NCI-H524 (cell line): ENCODE measurements at regions not wholly inside any gene's neighbourhood (a gene's known extent, or its start where the extent isn't known, plus 50 kb on each side); places are given as distances from the start of the nearest gene placed in this dataset.

Source experiments
- DNase-seq, 2 experiments: peaks; one replicate each; lab custom pipeline; 2025; lab: John Stamatoyannopoulos, UW

DNA sequence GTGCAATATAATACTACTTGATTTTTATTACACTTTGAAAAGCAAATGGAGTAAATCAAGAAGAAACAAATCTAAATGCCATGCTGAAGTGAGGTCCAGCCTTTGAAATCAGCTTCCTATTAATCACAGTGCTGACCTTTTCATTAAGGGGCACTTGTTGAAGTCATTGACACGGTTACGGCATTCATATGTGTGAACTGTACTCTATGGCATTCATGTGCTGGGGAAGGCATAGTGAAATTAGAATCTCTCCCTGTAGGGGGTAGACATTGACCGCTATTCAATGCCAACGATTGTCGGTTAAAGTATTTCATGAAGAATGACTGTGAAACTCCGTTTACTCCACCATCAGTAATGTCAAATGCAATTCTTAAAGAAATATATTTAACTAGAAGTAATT is 296.1 kb upstream of the SEMA3A start:
- DNase-seq: no peak

DNA sequence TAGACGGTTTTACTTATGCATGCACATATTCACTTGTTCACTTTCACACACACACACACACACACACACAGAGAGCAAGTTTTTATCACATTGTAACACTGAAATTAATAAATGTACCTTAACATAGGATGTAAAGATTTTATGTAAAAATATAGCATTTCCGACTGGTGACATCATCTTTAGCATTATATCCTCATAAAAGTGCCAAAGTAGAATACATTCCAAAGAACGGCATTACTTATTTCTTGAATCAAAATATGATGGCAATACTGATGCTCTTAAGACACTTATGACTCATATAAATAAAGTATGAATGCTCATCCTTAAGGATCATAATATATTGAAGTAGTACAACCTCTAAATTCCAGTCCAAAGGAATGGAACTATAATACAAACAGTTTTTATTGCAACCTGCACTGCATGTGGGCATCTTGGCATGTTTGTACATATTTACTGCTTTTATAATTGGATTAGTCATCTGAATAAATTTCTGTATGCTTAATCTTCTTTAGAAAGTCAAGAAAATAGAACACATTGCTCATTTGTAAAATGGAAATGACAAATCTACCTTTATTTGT is 290.0 kb upstream of the SEMA3A start:
- DNase-seq: no peak

DNA sequence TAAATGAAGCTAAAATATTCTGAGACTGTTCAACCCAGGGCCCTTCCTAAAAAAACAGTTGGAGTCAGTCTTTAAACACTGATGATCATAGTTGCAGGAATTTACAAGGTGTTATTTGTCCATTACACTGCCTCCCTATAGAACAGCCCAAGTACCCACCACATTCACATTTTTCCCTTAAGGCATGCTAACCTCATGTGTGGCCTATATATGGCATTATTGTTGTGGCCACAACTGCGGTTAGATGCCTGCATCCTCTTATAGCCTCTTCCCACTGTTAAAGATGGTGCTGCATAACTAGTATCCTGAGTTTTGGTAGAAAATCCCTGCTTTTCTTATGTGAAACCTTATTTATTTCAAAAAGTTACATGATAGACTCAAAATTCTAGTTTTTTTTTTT is 287.9 kb upstream of the SEMA3A start:
- DNase-seq: no peak

DNA sequence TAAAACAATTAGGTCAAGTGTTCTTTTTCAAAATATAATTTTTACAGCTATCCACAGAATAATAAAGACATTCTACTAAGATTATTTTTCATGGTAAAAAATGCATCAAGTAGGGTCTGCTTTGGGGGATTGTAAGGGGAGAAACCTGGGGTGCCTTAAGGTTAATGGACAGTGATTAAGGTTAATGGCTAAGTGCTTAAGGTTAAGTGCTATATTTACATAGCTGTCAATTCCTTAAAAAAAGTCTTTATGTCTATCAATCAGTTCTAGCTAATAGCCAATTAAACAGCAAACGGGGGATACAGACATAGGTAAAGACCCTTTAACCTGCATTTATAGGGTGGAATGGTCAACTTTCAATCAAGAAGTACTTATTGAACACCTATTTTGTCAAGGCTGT is 284.5 kb upstream of the SEMA3A start:
- no peak for DNase-seq

DNA sequence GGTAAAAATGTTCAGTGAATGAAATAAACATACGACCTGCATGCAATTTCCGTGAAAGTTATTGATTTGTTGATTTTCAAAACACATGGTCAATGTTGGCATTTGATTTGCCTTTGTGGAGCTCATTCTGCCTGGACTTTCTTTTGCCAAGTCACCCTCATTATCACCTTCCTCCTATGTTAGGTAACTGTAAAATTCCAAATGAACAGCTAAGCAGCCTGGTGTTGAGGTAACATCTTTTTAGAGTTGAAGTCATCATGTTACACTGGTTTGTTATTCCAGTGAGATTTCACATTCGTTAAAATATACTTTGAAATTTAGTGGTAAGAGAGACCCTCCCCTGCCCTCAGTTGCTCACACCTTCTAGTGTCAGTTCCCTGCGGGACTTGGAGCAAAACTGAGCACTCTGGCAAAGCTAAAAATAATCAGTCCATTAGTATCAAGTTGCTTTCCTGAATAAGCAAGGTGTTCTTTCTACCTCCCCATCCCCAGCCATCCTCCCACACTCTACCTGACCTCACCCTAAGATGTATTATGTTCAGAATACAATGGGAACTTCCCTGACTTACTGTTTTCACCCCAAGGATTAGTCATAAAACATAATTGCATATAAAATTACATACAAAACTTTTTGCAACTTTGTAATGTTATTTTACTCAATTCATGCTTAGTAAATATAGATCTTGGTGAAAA is 283.3 kb upstream of the SEMA3A start:
- no peak for DNase-seq

DNA sequence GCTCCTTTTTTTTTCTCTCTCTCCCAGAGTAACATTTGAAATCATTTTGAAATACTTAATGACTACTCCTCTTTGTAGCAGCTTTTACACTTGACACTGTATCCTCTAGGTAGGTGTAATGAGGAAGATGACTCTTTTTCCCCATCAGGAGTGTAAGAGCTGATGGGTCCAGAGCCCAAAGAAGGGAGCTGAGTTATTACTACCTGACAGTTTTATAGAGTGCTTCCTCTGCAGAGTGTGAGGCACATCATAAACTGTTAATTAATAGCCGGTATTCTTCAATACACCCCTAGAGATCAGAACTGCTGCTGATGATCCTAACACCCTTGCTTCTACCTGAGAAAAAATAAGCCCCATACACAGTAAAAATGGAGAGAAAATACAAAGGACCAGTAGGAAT is 279.8 kb upstream of the SEMA3A start:
- DNase-seq: no peak

DNA sequence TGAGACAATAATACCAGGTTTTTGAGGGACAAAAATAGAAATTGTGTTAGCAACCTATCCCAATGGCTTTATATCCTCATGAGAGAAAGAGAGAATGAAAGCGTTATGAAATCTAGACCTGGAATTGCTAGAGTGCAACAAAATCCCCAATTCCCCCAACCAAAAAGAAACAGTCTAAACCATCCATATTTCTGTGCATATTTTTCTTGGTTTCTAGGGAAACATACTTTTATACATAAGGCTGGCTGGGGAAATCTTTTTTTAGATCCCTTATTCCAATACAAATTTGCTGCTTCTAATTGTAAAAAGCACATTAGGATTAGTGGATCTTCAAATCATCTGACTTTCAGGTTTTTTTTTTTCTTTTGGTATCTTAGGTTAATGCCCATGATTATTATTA is 277.0 kb upstream of the SEMA3A start:
- DNase-seq: no peak

DNA sequence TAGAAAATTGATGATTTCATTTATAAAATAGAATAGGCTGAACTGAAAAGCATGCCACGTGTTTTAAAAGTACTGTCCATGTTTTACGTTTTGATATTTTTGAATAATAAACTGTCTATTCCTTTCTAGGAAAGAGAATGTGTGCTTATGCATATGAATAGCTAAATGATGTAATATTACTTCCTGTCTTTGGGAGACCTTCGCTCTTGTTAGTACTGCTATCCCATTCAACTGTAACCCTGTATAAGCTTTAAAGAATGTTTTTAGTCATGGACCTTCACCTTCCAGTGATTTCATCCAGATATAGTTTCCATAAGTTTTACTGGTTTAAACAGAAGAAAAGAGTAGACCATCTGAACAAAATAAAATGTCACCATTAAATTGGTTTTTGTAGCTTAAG is 274.4 kb upstream of the SEMA3A start:
- no peak for DNase-seq

DNA sequence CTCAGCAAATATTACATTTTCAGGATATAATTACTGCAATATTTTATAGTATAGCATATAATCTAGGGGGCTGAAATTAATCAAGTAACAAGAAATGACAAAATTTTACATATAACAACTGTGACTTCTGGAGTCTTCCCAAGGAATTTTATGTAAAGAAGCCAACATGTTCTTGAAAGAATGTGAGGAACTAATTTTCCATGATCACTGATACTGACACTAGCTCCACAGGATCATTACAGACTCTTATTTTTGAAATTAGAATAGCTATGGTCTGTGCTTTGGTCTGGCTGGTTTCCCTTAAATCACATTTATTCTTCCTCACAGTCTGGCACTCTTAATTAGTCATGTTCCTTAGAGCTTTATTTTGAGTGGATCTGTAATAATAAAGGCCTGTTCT is 267.7 kb upstream of the SEMA3A start:
- no peak for DNase-seq

DNA sequence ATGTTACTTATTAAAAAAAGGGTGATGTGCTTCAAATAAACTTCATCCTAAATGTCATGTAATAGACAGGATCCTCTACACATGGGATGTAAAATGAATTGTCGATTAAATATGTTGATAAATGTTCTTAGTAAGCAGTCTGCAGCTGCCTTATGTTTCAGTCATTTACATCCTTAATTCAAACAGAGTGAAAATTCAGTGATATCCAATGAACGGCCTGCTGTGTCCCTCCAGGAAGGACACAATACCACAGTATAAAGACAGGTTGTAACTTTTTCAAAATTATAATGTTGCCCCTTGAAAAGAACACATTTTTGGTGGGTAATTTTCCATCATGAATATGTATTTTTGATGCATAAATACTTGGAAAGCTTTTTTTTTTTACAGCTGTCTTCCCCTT is 266.5 kb upstream of the SEMA3A start:
- no peak for DNase-seq

DNA sequence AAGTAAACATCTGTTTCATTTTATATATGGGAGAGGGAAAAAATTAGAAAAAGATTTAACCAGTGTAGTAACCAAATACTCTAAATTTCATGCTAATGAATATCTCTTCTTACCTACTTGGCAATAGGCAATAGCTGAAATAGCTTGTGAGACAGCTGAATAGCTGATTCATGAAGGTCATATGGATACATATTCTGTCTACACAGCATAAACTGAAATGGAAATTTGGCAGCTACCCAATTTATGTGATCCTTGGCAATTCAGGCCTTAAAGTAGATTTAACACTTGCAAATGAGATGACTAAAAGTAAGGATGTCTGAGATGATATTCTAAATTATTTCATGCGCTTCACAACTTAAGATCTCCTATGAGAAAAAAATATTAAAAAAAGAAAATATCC is 261.2 kb upstream of the SEMA3A start:
- peak in 1 of 2 experiments; percentile 22 for DNase-seq

DNA sequence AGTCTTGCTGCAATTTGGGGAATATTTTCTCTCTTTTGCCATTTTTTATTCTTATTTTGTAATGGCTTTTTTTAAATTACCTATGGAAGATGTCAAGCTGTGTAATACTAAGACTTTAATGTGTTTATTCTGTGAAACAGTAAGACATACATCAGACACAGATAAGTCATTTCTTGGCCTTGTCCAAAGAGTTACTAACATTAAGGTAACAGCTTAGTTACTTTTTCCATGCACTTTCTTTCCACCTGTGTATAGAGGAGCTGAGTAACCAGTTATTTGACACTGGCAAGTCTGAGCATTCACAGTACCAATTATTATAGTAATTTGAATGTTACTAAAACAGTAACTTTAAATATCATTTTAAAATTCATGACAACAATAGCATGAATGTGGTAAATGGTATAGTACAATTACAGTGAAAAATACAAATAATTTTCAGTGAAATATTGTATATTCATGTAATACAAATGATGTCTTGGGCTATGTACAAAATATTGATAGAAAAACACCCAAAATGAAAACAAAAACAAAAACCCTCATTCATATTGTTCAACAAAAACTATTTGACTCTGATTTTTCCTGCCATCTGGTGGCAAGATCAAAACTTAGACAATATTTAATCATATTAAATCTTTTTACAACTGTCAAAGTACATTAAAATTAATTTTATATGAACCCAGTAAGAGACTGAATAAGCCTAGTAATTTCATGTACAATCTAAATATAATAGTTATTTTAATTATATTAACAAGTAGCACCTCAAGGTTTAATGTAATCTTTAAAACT is 259.8 kb upstream of the SEMA3A start:
- no peak for DNase-seq

DNA sequence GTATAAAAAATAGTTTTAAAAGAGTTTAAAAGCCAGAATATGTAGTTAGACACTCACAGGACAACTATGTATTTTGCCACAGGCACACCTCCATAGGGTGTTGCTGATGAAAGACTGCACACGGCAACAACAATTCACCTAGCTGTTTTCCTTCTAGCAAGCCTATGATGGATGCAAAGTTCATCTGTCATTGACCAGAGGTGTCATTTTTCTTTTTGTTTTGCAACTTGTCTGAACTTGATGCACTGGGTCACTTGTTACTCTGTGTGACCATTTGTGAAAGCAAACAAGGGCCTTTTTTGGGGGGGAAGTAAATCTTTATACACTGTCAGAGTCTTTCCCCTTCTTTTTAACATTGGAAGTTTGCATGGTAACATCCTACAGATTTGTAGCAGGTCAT is 258.0 kb upstream of the SEMA3A start:
- no peak for DNase-seq

DNA sequence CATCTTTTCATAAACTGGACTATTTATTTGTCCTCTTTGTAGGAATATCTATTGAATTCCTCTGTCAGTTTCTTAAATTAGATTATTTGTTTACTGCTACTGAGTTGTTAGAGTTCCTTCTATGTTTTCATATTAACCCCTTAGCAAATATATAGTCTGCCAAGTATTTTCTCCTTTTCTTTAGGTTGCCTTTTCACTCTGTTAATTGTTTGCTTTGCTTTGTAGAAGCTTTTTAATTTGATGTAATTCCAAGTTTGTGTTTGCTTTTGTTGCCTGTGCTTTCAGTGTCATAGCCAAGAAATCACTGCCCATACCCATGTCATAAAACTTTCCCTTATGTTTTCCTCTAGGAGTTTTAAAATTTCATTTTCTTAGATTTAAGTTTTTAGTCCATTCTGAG is 256.2 kb upstream of the SEMA3A start:
- DNase-seq: no peak

DNA sequence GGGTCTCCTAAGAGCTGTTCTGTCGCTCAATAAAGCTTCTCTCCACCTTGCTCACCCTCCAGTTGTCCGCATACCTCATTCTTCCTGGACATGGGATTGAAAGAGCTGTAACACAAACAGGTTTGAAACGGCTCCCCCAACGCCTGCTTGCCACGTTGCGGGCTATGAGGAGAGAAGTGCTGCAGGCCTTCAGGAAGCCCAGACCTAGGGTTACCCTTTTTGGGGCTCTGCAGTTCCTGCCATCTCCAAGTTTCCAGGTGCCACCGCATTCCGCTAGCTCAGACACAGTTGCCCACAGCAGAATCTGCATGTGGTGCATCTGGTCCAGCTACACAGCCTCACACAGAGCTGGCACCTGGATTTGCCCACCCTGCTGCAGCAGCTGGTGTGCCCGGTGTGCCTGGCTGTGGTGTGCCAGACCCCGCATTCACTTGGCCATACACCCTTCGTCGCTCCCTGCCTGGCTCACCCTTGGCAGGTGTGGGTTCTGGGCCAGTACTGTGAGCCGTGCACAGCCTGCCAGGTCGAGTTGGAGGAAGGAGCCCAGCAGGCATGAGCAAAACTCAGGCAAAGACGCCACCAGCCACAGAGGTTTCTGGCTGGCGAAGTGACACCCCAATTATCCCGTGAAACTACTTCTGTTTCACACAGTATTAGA is 253.2 kb upstream of the SEMA3A start:
- DNase-seq: no peak

DNA sequence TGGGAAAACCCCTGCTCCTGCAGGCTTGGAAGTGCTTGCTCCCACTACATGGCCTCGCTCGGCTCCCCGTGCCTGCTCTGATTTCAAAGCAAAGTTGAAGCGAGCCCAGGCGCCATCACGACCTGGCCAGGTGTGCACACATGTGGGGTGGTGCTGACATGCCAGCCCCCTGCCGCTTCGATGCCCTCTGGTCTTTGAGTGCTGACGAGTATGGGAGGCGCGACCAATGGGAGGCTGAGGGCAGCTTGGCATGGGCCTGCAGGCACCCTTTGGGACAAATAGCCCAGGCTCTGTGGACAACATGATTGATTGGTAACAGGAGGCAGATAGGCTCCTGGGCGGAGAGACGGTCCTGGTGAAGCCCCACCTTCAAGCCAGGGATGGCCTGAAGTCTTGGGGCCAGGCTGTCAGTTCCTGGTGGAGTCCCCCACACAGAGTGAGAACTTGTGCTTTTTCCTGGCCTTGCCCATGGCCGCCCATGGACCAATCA is 252.4 kb upstream of the SEMA3A start:
- no peak for DNase-seq

DNA sequence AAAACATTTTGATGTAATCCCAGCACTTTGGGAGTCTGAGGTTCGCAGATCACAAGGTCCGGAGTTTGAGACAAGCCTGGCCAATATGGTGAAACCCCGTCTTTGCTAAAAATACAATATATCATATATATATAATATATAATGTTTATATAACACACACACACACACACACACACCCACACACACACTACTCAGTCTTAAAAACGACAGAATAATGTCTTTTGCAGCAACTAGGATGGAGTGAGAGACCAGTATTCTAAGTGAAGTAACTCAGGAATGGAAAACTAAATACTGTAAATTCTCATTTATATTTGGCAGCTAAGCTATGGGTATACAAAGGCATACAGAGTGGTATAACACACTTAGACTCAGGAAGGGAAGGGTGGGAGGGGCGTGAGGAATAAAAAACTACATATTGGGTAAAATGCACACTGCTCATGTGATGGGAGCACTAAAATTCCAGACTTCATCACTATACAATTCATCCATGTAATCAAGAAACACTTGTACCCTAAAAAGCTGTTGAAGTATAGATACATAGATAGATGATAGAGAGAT is 231.2 kb upstream of the SEMA3A start:
- DNase-seq: no peak

DNA sequence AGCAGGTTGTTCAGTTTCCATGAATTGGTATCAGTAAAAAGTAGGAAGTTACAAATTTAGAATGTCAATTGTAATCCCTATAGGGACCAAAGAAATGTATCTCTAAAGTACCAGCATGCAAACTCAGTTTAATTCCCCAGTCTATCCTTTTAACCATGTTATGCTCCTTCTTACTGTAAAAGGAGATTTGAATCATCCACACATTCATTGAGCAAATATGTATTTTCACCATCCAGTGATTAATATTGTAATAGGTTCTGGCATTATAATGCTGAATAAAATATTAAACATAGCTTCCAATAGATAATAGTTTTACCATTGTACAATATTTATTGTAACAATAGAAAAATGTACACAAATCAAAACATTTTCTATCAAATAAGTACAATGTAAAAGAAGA is 228.2 kb upstream of the SEMA3A start:
- DNase-seq: no peak

DNA sequence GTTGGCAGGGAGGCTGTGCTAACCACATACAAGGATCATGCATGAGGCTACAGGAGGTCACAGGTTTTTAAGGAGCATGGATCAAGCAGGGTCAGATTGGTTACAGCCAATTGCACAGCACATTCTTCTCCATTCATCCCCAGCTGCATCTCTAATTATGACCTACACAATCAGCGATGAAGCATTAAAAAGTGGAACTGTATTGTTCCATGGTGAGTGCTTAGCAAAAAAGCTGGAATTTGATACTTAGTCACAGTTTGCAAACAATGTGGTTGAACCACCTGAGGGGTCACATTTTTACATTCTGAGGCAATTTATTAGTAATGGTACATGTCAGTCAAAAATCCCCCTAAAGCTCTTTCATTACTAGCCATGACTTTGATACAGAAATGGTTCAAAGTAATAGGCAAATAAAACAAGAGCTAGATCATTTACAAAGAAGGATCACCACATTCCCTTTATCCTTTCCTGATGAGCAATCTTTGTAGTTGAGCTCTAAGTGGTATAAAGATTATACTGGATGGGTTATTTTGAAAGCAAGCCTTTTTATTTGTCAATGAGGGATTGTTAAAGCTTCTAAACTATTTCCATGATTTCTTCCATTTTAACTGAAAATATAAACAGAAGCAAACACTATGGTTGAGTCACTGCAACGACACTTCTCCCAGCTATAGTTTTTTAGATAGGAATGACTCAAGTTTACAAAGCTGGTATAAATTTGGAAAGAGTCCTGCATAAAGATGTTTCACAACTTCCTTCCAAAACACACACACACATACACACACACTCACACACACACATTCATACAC is 217.8 kb upstream of the SEMA3A start:
- DNase-seq: no peak

DNA sequence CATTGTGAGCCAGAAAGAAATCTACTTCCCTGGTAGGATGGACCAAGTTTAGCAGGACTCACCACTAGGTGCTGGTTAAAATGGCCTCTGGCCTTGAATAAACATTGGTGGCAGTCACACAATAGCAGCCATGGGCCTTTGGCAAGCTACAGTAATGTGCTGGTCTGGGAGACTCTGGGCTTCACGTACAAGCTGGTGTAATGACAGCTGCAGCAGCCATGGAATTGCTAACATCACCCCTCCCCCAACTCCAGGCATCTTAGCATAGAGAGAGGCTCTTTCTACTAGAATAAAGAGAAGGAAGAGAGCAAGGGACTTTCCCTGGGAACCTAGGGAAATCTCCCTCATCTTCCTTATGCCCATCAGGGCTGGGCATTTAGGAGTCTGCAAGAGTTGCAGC is 205.1 kb upstream of the SEMA3A start:
- DNase-seq: no peak

DNA sequence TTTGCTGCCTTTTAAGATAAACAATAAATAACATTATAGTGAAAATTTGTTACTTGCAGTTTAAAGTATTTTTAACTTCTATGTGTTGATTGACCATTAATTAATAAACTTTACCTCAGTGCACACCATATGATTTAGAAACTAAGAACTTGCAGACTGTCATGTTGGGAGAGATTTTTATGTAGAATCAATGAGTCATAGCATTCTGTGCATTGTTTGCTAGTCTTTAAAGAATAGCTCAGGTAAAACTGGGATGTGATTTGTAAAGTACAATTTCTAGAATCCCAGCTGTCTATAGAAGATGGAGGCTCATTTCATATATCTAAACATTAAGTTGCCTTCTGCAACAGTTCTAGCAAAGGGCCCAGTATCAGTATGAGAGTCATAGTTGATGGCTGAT is 199.6 kb upstream of the SEMA3A start:
- no peak for DNase-seq

DNA sequence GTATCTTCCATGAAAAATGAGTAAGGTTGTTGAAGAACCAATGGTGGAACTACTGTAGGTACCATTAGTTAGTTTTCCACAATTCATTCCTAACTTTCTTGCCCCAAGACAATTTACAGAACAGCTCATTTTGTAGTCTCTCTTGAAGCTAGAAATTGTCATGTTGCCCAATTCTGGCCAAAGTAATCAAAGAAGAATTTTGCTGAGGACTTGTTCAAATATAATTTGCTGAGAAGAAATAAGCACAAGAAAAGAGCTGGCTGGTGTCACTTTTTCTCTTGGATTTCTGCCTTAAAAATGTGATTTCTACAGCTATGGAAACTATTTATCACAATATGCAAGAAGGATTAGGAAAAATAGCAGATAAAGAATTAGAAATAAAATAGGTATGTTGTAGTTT is 199.2 kb upstream of the SEMA3A start:
- no peak for DNase-seq
